ENCODE measurements at regions not wholly inside any gene's neighbourhood (a gene's known extent, or its start where the extent isn't known, plus 50 kb on each side); places are given as distances from the start of the nearest gene placed in this dataset.

- no peak for DNase-seq
Measured at GRCh38 chr13:73480779-73481559, 422.2 kb downstream of the KLF5 start.

DNA sequence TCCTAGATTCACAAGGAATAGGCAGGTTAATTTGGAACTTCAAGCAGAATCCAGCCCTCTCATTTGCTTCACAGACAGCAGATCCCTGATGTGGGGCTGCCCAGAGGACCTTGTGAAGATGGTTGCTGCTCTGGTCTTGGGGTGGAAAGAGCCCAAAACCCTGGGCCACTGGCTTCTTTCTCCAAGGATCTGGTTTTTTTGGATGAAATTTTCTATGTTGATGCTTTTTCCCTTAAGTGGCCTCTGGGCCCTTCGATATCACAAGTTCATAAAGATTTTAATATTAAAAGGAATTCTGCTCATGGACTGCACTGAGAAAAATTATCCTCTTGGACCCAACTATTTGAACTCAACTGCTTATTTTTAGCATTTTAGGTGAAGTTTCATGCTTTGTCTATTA lies 421.1 kb downstream of the KLF5 start:
- DNase-seq: no peak

- DNase-seq: no peak
Measured at GRCh38 chr13:73479351-73479750, 420.5 kb downstream of the KLF5 start.

- DNase-seq: no peak
Measured at GRCh38 chr13:73477441-73477840, 418.6 kb downstream of the KLF5 start.

GRCh38 chr13:73473016-73473415 lies 414.2 kb downstream of the KLF5 start:
- no peak for DNase-seq

- DNase-seq: no peak
Measured at GRCh38 chr13:73467125-73467524, 408.3 kb downstream of the KLF5 start.

GRCh38 chr13:73466561-73466960 lies 407.8 kb downstream of the KLF5 start:
- no peak for DNase-seq

DNA sequence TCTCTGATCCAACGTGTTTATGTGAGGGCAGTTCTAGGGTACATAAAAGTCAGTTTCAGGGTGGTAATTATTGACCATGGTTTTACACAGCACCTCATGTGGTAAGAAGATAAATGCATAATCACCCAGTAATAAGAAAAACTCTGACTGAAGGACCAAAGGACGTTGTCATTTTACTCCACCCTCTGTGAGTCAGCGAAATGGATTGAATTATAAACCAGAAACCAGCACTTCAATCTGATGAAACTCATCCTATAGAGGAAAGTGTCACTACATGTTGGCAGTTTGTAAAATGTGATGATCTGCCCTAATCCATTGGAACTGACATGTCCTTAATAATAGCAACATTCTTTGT lies 406.8 kb downstream of the KLF5 start:
- DNase-seq: no peak

DNA sequence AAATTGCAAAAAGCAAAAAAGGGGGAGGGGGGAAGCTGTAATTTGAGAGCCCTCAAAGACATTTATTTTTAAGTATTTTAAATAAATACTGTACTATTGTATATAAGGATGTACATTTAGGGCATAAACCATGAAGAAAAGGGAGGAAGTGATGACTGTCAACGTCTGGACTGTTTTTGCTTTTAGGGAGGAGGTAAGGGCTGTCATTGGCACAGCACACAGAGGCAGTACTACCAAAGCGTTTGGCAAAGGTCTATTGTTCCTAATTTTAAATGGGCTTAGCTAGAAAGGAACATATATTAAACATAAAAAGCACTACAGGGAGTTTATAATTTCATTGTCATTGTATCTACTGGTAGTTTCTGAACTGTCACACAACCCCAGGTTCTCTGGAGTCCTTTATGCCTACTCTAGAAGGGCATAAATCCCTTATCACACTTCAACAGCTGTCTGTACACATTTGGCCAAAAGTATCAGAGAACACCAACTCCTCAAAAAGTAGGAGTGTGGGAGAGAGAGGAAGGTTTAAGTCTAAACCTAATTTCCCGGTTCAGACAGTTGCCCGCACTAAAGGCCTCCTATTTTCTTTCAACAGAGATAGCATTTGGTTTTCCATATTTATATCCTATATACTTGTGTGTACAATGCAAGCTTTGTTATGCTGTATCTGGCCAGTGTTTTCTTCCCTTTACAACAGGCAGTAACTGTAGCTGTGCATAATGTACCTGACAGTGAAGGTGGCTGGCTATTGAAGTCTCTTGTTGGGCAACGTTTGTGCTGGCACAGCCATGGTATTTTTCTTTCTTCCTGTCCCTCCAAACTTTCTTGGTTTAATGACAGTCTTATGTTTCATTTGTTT lies 406.2 kb downstream of the KLF5 start:
- DNase-seq: no peak

GRCh38 chr13:73462241-73462640 lies 403.4 kb downstream of the KLF5 start:
- no peak for DNase-seq

DNA sequence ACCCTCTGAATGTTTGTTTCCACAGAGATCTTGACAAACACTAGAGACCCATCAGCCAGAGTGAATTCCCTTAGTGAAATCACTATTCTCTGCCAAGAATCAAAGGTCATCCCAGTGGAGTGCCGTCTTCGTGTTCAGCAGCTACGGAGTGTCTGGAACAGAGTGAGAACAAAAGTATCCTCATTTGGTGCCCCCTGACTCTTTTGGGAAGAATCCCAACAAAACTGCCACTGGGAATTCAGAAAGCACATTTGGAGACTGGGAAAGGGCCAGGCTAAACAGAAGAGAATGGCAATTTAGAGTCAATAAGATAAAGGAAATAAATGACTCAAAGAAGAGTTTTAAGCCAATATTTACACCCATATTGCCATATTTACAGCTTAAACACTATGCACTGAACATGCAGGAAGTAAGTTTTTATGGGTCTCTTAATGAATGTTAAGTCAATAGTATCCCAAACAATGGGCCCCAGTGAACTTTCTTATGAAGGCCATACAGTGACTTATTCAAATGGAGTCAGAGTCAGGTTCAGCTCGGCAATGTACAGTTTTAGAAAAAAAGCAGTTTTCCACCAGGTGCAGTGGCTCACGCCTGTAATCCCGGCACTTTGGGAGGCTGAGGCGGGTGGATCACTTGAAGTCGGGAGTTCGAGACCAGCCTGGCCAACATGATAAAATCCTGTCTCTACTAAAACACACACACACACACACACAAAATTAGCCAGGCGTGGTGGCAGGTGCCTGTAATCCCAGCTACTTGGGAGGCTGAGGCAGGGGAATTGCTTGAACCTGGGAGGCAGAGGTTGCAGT lies 392.6 kb downstream of the KLF5 start:
- no peak for DNase-seq

GRCh38 chr13:73450583-73450982 lies 391.8 kb downstream of the KLF5 start:
- no peak for DNase-seq

DNA sequence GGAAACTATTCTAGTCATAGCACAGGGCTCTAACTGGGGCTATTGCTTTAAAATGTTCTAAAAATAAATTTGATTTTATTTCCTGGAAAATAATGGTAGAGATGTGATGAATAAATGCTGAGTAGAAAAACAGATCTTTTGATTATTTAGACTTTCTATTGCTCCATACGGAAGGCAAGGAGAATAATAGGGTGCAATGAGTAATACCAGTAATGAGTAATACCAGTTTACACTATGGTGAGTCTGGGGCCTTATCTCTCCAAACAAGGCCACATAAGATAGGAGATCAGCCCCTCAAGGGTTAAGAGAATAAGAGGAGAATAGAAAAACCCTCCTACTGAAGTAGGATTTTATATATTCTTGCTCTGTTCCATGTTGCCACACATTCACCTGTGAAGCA lies 390.4 kb downstream of the KLF5 start:
- DNase-seq: no peak

- DNase-seq: no peak
Measured at GRCh38 chr13:73440296-73440895, 381.6 kb downstream of the KLF5 start.

- no peak for DNase-seq
Measured at GRCh38 chr13:73433890-73434289, 375.1 kb downstream of the KLF5 start.

DNA sequence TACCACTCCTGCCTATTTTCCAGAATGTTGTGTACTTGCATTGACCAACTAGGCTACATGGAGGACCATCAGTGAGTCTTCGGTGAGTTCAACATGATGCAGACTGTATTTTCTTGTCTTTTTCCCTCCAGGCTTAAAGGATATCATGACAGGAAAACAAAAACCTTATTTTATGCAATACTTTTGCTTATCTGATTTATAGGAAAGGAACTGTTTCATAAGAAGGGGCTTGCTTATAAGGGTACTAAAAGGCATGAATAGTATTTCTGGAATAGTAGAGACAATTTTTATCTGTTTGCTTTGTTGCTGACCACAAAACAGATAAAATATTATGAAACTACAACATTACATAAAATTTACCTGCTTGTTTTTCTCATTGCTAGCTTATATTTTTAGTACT lies 374.7 kb downstream of the KLF5 start:
- DNase-seq: no peak

DNA sequence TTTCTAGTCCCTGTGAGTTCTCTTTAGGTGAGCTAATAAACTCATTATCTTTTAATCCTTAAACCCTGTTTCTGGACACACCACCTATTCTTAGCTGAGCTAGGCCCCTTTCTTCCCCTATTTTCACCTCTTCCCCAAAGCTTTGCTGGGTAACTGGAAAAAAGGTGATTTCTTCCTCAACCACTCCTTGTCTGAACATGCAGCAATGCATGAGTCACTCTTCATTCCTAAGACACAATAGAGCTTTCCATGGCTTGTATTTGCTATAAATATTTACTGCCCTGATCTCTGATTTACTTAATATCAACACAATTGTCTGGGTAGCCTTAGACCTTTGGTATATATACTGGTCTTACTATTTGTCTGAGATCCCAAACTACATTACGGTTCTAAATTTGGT lies 370.9 kb downstream of the KLF5 start:
- no peak for DNase-seq

- no peak for DNase-seq
Measured at GRCh38 chr13:73428706-73429105, 369.9 kb downstream of the KLF5 start.

DNA sequence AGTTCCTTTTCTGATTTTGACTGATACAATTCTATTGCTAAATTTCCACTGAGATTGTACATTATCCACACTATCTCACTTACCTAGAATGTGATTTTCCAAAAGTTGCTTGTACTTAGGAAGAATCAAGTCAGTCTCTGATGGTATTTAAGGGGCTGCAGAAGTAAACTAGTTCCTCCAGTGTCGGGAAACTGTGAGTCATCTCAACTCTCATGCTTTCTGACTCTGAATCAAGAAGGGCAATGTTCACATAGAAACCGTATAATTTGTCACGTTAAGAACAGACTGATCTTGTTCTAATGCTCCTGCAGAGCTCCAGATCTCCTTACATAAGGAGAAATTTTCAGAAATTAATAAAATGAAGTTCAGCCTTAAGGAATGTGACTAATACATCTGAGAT lies 369.3 kb downstream of the KLF5 start:
- no peak for DNase-seq

GRCh38 chr13:73422973-73423372 lies 364.2 kb downstream of the KLF5 start:
- DNase-seq: no peak

GRCh38 chr13:73421310-73421912 lies 362.6 kb downstream of the KLF5 start:
- no peak for DNase-seq

- DNase-seq: no peak
Measured at GRCh38 chr13:73419186-73419585, 360.4 kb downstream of the KLF5 start.
